HL-60 (cell line): ENCODE measurements at regions not wholly inside any gene's neighbourhood (a gene's known extent, or its start where the extent isn't known, plus 50 kb on each side); places are given as distances from the start of the nearest gene placed in this dataset.

Experiments used
- DNase-seq, 2 experiments: peaks; one replicate each; pipeline ENCODE4 v3.0.0-alpha.2; 2010 to 2020; ENCODE audit warnings: low read depth in 1 of 2, low spot score in 1 of 2
- H3K27ac ChIP-seq: fragments of 250-450 bp; sonication (Bioruptor Pico); replicated peaks from 2 replicates; pipeline ENCODE4 v1.5.1; 2020; ENCODE audit warnings: mild to moderate bottlenecking, moderate library complexity
- H3K27me3 ChIP-seq: fragments of 250-450 bp; sonication (Bioruptor Pico); 2 replicates; pipeline ENCODE4 v1.5.1; 2021; ENCODE audit warnings: mild to moderate bottlenecking, moderate library complexity; ENCODE audit not compliant: insufficient read depth, poor library complexity, severe bottlenecking
- H3K4me3 ChIP-seq: replicated peaks from 2 replicates; pipeline ENCODE4 v1.5.1; 2011; ENCODE audit warnings: mild to moderate bottlenecking, control low read depth, low read length; ENCODE audit not compliant: insufficient read depth
- CTCF ChIP-seq: IDR thresholded peaks from one replicate; pipeline ENCODE4 v1.5.1; 2011; ENCODE audit warnings: low read length, control low read depth, inconsistent platforms; ENCODE audit not compliant: insufficient read depth
- GABPA ChIP-seq: IDR thresholded peaks from 2 replicates; pipeline ENCODE4 v1.6.1; 2012; ENCODE audit warnings: low read depth
- POLR2AphosphoS5 ChIP-seq: IDR thresholded peaks from 2 replicates; pipeline ENCODE4 v1.6.1; 2012; ENCODE audit warnings: low read depth
- REST ChIP-seq: IDR thresholded peaks from 2 replicates; pipeline ENCODE4 v1.6.1; 2012; ENCODE audit warnings: low read depth; ENCODE audit not compliant: insufficient replicate concordance
- SPI1 ChIP-seq: IDR thresholded peaks from 2 replicates; pipeline ENCODE4 v1.6.1; 2012; ENCODE audit warnings: low read depth, mild to moderate bottlenecking, borderline replicate concordance

- DNase-seq, result no peak
- Histone ChIP-seq H3K27me3 (no peaks in the 10 kb centered on the region), H3K27ac (no peak overlapping the region), H3K4me3 (no peak overlapping the region)
- TF ChIP-seq REST (no peak), SPI1 (no peak), GABPA (no peak), CTCF (no peak)
Measured at GRCh38 chr3:135451037-135451785, 514.3 kb upstream of the PPP2R3A start.

- TF ChIP-seq GABPA, result no peak
- no peak for TF ChIP-seq CTCF
- no peak for TF ChIP-seq POLR2AphosphoS5
- TF ChIP-seq REST, result no peak
- TF ChIP-seq SPI1, result no peak
- H3K27me3 ChIP-seq, result no peaks in the 10 kb centered on the region
- H3K27ac ChIP-seq, result no peak overlapping the region
- DNase-seq, result no peak
- no peak overlapping the region for H3K4me3 ChIP-seq
Measured at GRCh38 chr3:135452881-135453280, 512.6 kb upstream of the PPP2R3A start.

GRCh38 chr3:135453326-135453725, 512.2 kb upstream of the PPP2R3A start:
- no peaks in the 10 kb centered on the region for H3K27me3 ChIP-seq
- H3K27ac ChIP-seq, result no peak overlapping the region
- DNase-seq, result no peak
- H3K4me3 ChIP-seq, result no peak overlapping the region
- TF ChIP-seq GABPA, result no peak
- TF ChIP-seq CTCF, result no peak
- TF ChIP-seq POLR2AphosphoS5, result no peak
- TF ChIP-seq SPI1, result no peak
- TF ChIP-seq REST, result no peak
